WTC11 (cell line): ENCODE measurements at regions not wholly inside any gene's neighbourhood (a gene's known extent, or its start where the extent isn't known, plus 50 kb on each side); places are given as distances from the start of the nearest gene placed in this dataset.
A peak's percentile ranks its signal among the peaks of the same experiment; 100 is the strongest.

Experiments
- ATAC-seq: fragments of 200-7000 bp; cut with Tn5 transposase; 2 replicates; pipeline ENCODE4 v1.10.0; 2021; ENCODE audit warnings: mild to moderate bottlenecking, moderate library complexity
- CTCF ChIA-PET: fragments of 300-600 bp; sonication (Branson Sonifier 250); formaldehyde crosslinking; loops from one replicate; lab custom pipeline; 2021; ENCODE audit warnings: antibody characterized with exemption; lab: Charles Lee
- POLR2A ChIA-PET: fragments of 350-600 bp; sonication (Branson Sonifier 250); formaldehyde crosslinking; loops from one replicate; lab custom pipeline; 2021; ENCODE audit warnings: antibody characterized with exemption; lab: Charles Lee
- DNase-seq: peaks from one replicate; pipeline ENCODE4 v3.0.0; 2021; ENCODE audit warnings: low spot score
- H3K27ac Mint-ChIP-seq: 2 replicates; pipeline ENCODE4 v1.8.0; 2021; ENCODE audit warnings: mixed read lengths
- H3K27me3 Mint-ChIP-seq: 2 replicates; pipeline ENCODE4 v1.8.0; 2021; ENCODE audit warnings: low read depth, mild to moderate bottlenecking, moderate library complexity, mixed read lengths
- H3K36me3 Mint-ChIP-seq: 2 replicates; pipeline ENCODE4 v1.8.0; 2021; ENCODE audit warnings: mixed read lengths
- H3K4me1 Mint-ChIP-seq: 2 replicates; pipeline ENCODE4 v1.8.0; 2022; ENCODE audit warnings: mixed read lengths
- H3K4me3 Mint-ChIP-seq: 2 replicates; pipeline ENCODE4 v1.8.0; 2021; ENCODE audit warnings: mild to moderate bottlenecking, moderate library complexity, mixed read lengths
- H3K9me3 Mint-ChIP-seq: 2 replicates; pipeline ENCODE4 v1.8.0; 2021; ENCODE audit warnings: mixed read lengths
- ATF1 ChIP-seq: sonication (generic); formaldehyde crosslinking; IDR thresholded peaks from 2 replicates; pipeline ENCODE4 v1.8.1; 2023; ENCODE audit warnings: mild to moderate bottlenecking, moderate library complexity, missing genetic modification reagents
- CBFB ChIP-seq: sonication (generic); formaldehyde crosslinking; IDR thresholded peaks from 2 replicates; pipeline ENCODE4 v1.8.1; 2022; ENCODE audit warnings: mild to moderate bottlenecking, low read depth, missing genetic modification reagents
- CREB1 ChIP-seq: sonication (generic); formaldehyde crosslinking; IDR thresholded peaks from 2 replicates; pipeline ENCODE4 v1.8.0; 2023; ENCODE audit warnings: mild to moderate bottlenecking, missing genetic modification reagents
- ELF4 ChIP-seq: sonication (generic); formaldehyde crosslinking; IDR thresholded peaks from 2 replicates; pipeline ENCODE4 v1.8.1; 2022; ENCODE audit warnings: low read depth, mild to moderate bottlenecking, moderate library complexity, missing genetic modification reagents
- ERG ChIP-seq: fragments of 250-450 bp; sonication (Bioruptor Pico); IDR thresholded peaks from 2 replicates; pipeline ENCODE4 v1.8.0; 2021; ENCODE audit warnings: mild to moderate bottlenecking
- GTF2I ChIP-seq: fragments of 250-450 bp; sonication (Bioruptor Pico); conservative IDR thresholded peaks from 2 replicates; pipeline ENCODE4 v1.4.0; 2021; ENCODE audit warnings: mild to moderate bottlenecking
- JAZF1 ChIP-seq: fragments of 250-450 bp; sonication (Bioruptor Pico); IDR thresholded peaks from 2 replicates; pipeline ENCODE4 v1.9.0; 2021; ENCODE audit warnings: moderate library complexity, mild to moderate bottlenecking, inconsistent platforms
- MLX ChIP-seq: sonication (generic); formaldehyde crosslinking; IDR thresholded peaks from 2 replicates; pipeline ENCODE4 v1.8.1; 2023; ENCODE audit warnings: mild to moderate bottlenecking, missing genetic modification reagents, moderate library complexity
- MXD4 ChIP-seq: fragments of 250-450 bp; sonication (Bioruptor Pico); IDR thresholded peaks from 2 replicates; pipeline ENCODE4 v1.8.0; 2021; ENCODE audit warnings: mild to moderate bottlenecking, moderate library complexity, borderline replicate concordance
- MYBL2 ChIP-seq: sonication (generic); formaldehyde crosslinking; IDR thresholded peaks from 2 replicates; pipeline ENCODE4 v1.8.1; 2023; ENCODE audit warnings: mild to moderate bottlenecking, moderate library complexity, missing genetic modification reagents
- NFATC4 ChIP-seq: fragments of 250-450 bp; sonication (Bioruptor Pico); IDR thresholded peaks from 2 replicates; pipeline ENCODE4 v1.9.0; 2021; ENCODE audit warnings: mild to moderate bottlenecking
- NR2C2 ChIP-seq: sonication (generic); formaldehyde crosslinking; IDR thresholded peaks from 2 replicates; pipeline ENCODE4 v1.8.0; 2022; ENCODE audit warnings: mild to moderate bottlenecking, missing genetic modification reagents
- TEAD1 ChIP-seq: sonication (generic); formaldehyde crosslinking; IDR thresholded peaks from 2 replicates; pipeline ENCODE4 v1.8.0; 2022; ENCODE audit warnings: mild to moderate bottlenecking, missing genetic modification reagents
- USF1 ChIP-seq: sonication (generic); formaldehyde crosslinking; IDR thresholded peaks from 2 replicates; pipeline ENCODE4 v1.8.0; 2022; ENCODE audit warnings: mild to moderate bottlenecking, missing genetic modification reagents
- USF2 ChIP-seq: sonication (generic); formaldehyde crosslinking; IDR thresholded peaks from 2 replicates; pipeline ENCODE4 v1.8.1; 2023; ENCODE audit warnings: mild to moderate bottlenecking, missing genetic modification reagents, moderate library complexity
- ZMAT4 ChIP-seq: fragments of 250-450 bp; sonication (Bioruptor Pico); IDR thresholded peaks from 2 replicates; pipeline ENCODE4 v1.9.0; 2021; ENCODE audit warnings: mild to moderate bottlenecking
- ZNF121 ChIP-seq: sonication (generic); formaldehyde crosslinking; IDR thresholded peaks from 2 replicates; pipeline ENCODE4 v1.8.0; 2023; ENCODE audit warnings: missing genetic modification reagents
- ZNF232 ChIP-seq: sonication (generic); formaldehyde crosslinking; IDR thresholded peaks from 2 replicates; pipeline ENCODE4 v1.8.0; 2022; ENCODE audit warnings: mild to moderate bottlenecking, missing genetic modification reagents
- ZNF423 ChIP-seq: fragments of 250-450 bp; sonication (Bioruptor Pico); IDR thresholded peaks from 2 replicates; pipeline ENCODE4 v2.1.2; 2022; ENCODE audit warnings: mild to moderate bottlenecking, moderate library complexity

- H3K4me3 Mint-ChIP-seq: no peak overlapping the region
- H3K27me3 Mint-ChIP-seq: peaks cover 10% of the 10 kb centered on the region
- DNase-seq (no peak), ATAC-seq (no peak)
- POLR2A ChIA-PET: no interaction called here
- no peak overlapping the region for H3K27ac Mint-ChIP-seq
- CTCF ChIA-PET: interaction anchor here (1.2 kb wide), 1 partner anchor 460 kb away, joined by 3 read pairs; no protein-coding TSS in a partner anchor
- peaks cover 10% of the 10 kb centered on the region for H3K4me1 Mint-ChIP-seq
- no peaks in the 10 kb centered on the region for H3K36me3 Mint-ChIP-seq
- peaks cover 5% of the 10 kb centered on the region; the same call in 1 of the 2 replicates for H3K9me3 Mint-ChIP-seq
- TF ChIP-seq CREB1 (CRISPR knock-in tag) (no peak), GTF2I (no peak), ZNF232 (CRISPR knock-in tag) (no peak)
- TF ChIP-seq, all 79 proteins: peak for 0
Measured at GRCh38 chr12:131375972-131376345, 334.9 kb upstream of the SFSWAP start.

- no peak overlapping the region for H3K4me3 Mint-ChIP-seq
- CTCF ChIA-PET: no interaction called here
Measured at GRCh38 chr12:131378176-131378842, 332.6 kb upstream of the SFSWAP start.

GRCh38 chr12:131378861-131379665 lies 331.8 kb upstream of the SFSWAP start:
- TF ChIP-seq JAZF1 (CRISPR knock-in tag) (no peak), ZNF423 (CRISPR knock-in tag) (peak; percentile 36)
- TF ChIP-seq, all 79 proteins: peak for 1
- Mint-ChIP-seq H3K27ac (no peak overlapping the region), H3K9me3 (peaks cover 5% of the 10 kb centered on the region; the same call in 1 of the 2 replicates), H3K4me1 (peaks cover 15% of the 10 kb centered on the region), H3K36me3 (no peaks in the 10 kb centered on the region), H3K27me3 (peaks cover 8% of the 10 kb centered on the region), H3K4me3 (no peak overlapping the region)
- ATAC-seq: no peak
- ChIA-PET POLR2A (no interaction called here), CTCF (no interaction called here)
- no peak for DNase-seq

More at GRCh38 chr12:131378176-131378842, 332.6 kb upstream of the SFSWAP start:
- POLR2A ChIA-PET: no interaction called here
- no peaks in the 10 kb centered on the region for H3K36me3 Mint-ChIP-seq
- DNase-seq (no peak), ATAC-seq (no peak)
- peaks cover 15% of the 10 kb centered on the region for H3K4me1 Mint-ChIP-seq
- peaks cover 8% of the 10 kb centered on the region for H3K27me3 Mint-ChIP-seq
- no peak for TF ChIP-seq ELF4 (CRISPR knock-in tag)
- TF ChIP-seq USF2: no peak
- TF ChIP-seq CBFB (CRISPR knock-in tag): no peak
- TF ChIP-seq ZNF121 (CRISPR knock-in tag): no peak
- TF ChIP-seq NFATC4 (CRISPR knock-in tag): no peak
- no peak for TF ChIP-seq MLX
- no peak for TF ChIP-seq ZMAT4 (CRISPR knock-in tag)
- TF ChIP-seq MYBL2 (CRISPR knock-in tag): no peak
- no peak for TF ChIP-seq ATF1
- TF ChIP-seq TEAD1 (CRISPR knock-in tag): no peak
- peaks cover 5% of the 10 kb centered on the region; the same call in 1 of the 2 replicates for H3K9me3 Mint-ChIP-seq
- no peak overlapping the region for H3K27ac Mint-ChIP-seq

- peak overlapping the region; percentile 19; the same call in 1 of the 2 replicates for H3K4me3 Mint-ChIP-seq
- H3K27me3 Mint-ChIP-seq: peaks cover 8% of the 10 kb centered on the region
- no peak for TF ChIP-seq NR2C2 (CRISPR knock-in tag)
- TF ChIP-seq ERG (CRISPR knock-in tag): no peak
- TF ChIP-seq USF1 (CRISPR knock-in tag): no peak
- TF ChIP-seq MXD4: no peak
- TF ChIP-seq, all 79 proteins: peak for 0
- ATAC-seq (no peak), DNase-seq (no peak)
- H3K27ac Mint-ChIP-seq: no peak overlapping the region
- CTCF ChIA-PET: interaction anchor here (1.7 kb wide), 1 partner anchor 75 kb away, joined by 5 read pairs; no protein-coding TSS in a partner anchor
- no peaks in the 10 kb centered on the region for H3K36me3 Mint-ChIP-seq
- H3K4me1 Mint-ChIP-seq: peaks cover 15% of the 10 kb centered on the region
- POLR2A ChIA-PET: no interaction called here
- H3K9me3 Mint-ChIP-seq: peaks cover 5% of the 10 kb centered on the region; the same call in 1 of the 2 replicates
Measured at GRCh38 chr12:131379738-131380137, 331.2 kb upstream of the SFSWAP start.
